B cell (primary cell): ENCODE measurements at regions not wholly inside any gene's neighbourhood (a gene's known extent, or its start where the extent isn't known, plus 50 kb on each side); places are given as distances from the start of the nearest gene placed in this dataset.

Experiments used
- ATAC-seq: fragments of 200-7000 bp; cut with Tn5 transposase; one replicate; pipeline ENCODE4 v1.10.0; 2021; ENCODE audit warnings: low read depth, mild to moderate bottlenecking, moderate number of reproducible peaks, moderate library complexity
- CTCF ChIA-PET: fragments of 350-600 bp; sonication (Branson Sonifier 250); formaldehyde crosslinking; loops from one replicate; lab custom pipeline; 2021; ENCODE audit warnings: antibody characterized with exemption, inconsistent platforms; lab: Charles Lee
- POLR2A ChIA-PET: fragments of 350-600 bp; sonication (Branson Sonifier 250); formaldehyde crosslinking; loops from one replicate; lab custom pipeline; 2021; ENCODE audit warnings: antibody characterized with exemption; lab: Charles Lee
- DNase-seq: peaks from one replicate; pipeline ENCODE4 v3.0.0; 2013
- H2AFZ ChIP-seq: 2 replicates; pipeline ENCODE4 v1.6.1; 2012; ENCODE audit warnings: mild to moderate bottlenecking, low read depth, low read length; ENCODE audit not compliant: insufficient read depth, poor library complexity, severe bottlenecking
- H3K27ac ChIP-seq, 2 donors: 1 replicate in 1 of 2; 2 replicates in 1 of 2; pipeline ENCODE4 v1.5.1; 2012 to 2013; ENCODE audit warnings: low read length in 2 of 2, mild to moderate bottlenecking in 2 of 2, moderate library complexity in 1 of 2
- H3K27me3 ChIP-seq, 4 experiments: fragments of 200-600 bp in 1 of 4; sonication (generic) in 1 of 4; replicated peaks in 1 of 4; 1 replicate in 2 of 4; 2 replicates in 2 of 4; pipeline versions ENCODE4 v1.6.1 to v1.7.0; 2013 to 2016; ENCODE audit warnings: low read length in 3 of 4, mild to moderate bottlenecking in 2 of 4, mixed read lengths in 1 of 4, moderate library complexity in 1 of 4; ENCODE audit not compliant: insufficient read depth in 4 of 4, control insufficient read depth in 3 of 4; ENCODE audit errors: control extremely low read depth in 1 of 4
- H3K36me3 ChIP-seq, 2 experiments: replicated peaks in 1 of 2; 1 replicate in 1 of 2; 2 replicates in 1 of 2; pipeline versions ENCODE4 v1.6.1 to v1.7.1; 2013; ENCODE audit warnings: low read length in 1 of 2; ENCODE audit not compliant: insufficient read depth in 2 of 2, control insufficient read depth in 1 of 2; ENCODE audit errors: control extremely low read depth in 1 of 2, extremely low read depth in 1 of 2
- H3K4me1 ChIP-seq, 2 donors: fragments of 200-600 bp in 1 of 2; sonication (generic) in 1 of 2; 1 replicate in 1 of 2; 2 replicates in 1 of 2; pipeline versions ENCODE4 v1.5.1 to v1.6.1; 2013 to 2017; ENCODE audit warnings: low read length in 2 of 2; ENCODE audit not compliant: control insufficient read depth in 2 of 2, insufficient read depth in 2 of 2
- H3K4me2 ChIP-seq: replicated peaks from 2 replicates; pipeline ENCODE3; 2012; ENCODE audit warnings: mild to moderate bottlenecking, low read depth, low read length; ENCODE audit not compliant: poor library complexity, severe bottlenecking
- H3K4me3 ChIP-seq, 5 experiments: fragments of 200-600 bp in 1 of 5; sonication (generic) in 1 of 5; 1 replicate in 3 of 5; 2 replicates in 2 of 5; pipeline versions ENCODE4 v1.5.1 to v1.7.0; 2011 to 2016; ENCODE audit warnings: low read length in 4 of 5, mild to moderate bottlenecking in 4 of 5, low read depth in 2 of 5, control low read depth in 1 of 5, moderate library complexity in 1 of 5; ENCODE audit not compliant: insufficient read depth in 1 of 5; ENCODE audit errors: control extremely low read depth in 1 of 5, extremely low read depth in 1 of 5
- H3K79me2 ChIP-seq: fragments of 200-600 bp; sonication (generic); one replicate; pipeline ENCODE4 v1.6.0; 2016; ENCODE audit warnings: low read length; ENCODE audit not compliant: control insufficient read depth, insufficient read depth
- H3K9ac ChIP-seq: fragments of 200-600 bp; sonication (generic); 2 replicates; pipeline ENCODE4 v1.6.1; 2017; ENCODE audit warnings: mild to moderate bottlenecking, low read length, moderate library complexity
- H3K9me3 ChIP-seq, 3 donors: one replicate each; pipeline versions ENCODE4 v1.6.1 to v1.7.1; 2013; ENCODE audit warnings: low read length in 2 of 3; ENCODE audit not compliant: control insufficient read depth in 2 of 3, insufficient read depth in 1 of 3; ENCODE audit errors: control extremely low read depth in 1 of 3
- H4K20me1 ChIP-seq: 2 replicates; pipeline ENCODE4 v1.6.0; 2012; ENCODE audit warnings: mild to moderate bottlenecking, low read length; ENCODE audit not compliant: insufficient read depth, control insufficient read depth, poor library complexity, severe bottlenecking
- H3K27ac Mint-ChIP-seq: one replicate; pipeline ENCODE4 v1.8.0; 2021; ENCODE audit warnings: mixed read lengths
- H3K27me3 Mint-ChIP-seq: one replicate; pipeline ENCODE4 v1.8.0; 2021; ENCODE audit warnings: mixed read lengths
- H3K4me1 Mint-ChIP-seq: one replicate; pipeline ENCODE4 v1.8.0; 2021; ENCODE audit warnings: mixed read lengths
- H3K4me3 Mint-ChIP-seq: one replicate; pipeline ENCODE4 v1.8.0; 2021; ENCODE audit warnings: mixed read lengths
- H3K9me3 Mint-ChIP-seq: one replicate; pipeline ENCODE4 v1.8.0; 2022; ENCODE audit warnings: mixed read lengths; ENCODE audit not compliant: insufficient read depth
- EZH2 ChIP-seq: IDR thresholded peaks from 2 replicates; pipeline ENCODE4 v1.6.1; 2012; ENCODE audit warnings: borderline replicate concordance, low read depth, mild to moderate bottlenecking, moderate library complexity, low read length; ENCODE audit not compliant: insufficient read depth, poor library complexity, severe bottlenecking
- WGBS: methylation state at CpG from one replicate; pipeline ENCODE4 v1.1.5; 2013; ENCODE audit warnings: missing lambda C conversion rate; ENCODE audit not compliant: insufficient coverage; 5-methylcytosine and 5-hydroxymethylcytosine counted together
- intact Hi-C: fragments of 100-400 bp; cut with micrococcal nuclease; formaldehyde crosslinking; loops from one replicate; pipeline ENCODE4 v1.10.0; 2022
- TF ChIP-seq, protein P1 (sequence below): fragments of 200-600 bp; IDR thresholded peaks from one replicate; pipeline ENCODE4 v1.8.0; 2022; ENCODE audit warnings: antibody characterized with exemption, mild to moderate bottlenecking

DNA sequence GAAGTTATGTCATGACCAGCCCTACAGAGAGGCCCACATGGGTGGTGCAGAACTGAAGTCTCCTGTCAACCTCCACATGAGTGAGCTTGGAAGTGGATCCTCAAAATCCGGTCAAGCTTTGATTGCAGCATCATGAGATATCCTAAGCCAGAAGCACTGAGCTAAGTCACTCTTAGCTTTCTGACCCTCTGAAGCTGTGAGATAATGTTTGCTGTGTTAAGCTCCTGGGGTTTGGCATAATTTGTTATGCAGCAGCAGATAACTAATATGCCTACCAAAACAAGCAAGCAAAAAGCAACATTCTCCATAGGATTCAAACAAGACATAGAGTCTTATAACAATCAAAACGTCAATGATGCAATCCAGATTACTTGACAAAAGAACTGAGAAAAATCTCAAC is 87.6 kb upstream of the GRIN2B start:
- H3K4me3 Mint-ChIP-seq: no peak overlapping the region
- peaks cover 13% of the 10 kb centered on the region for H3K27me3 Mint-ChIP-seq
- TF ChIP-seq, protein P1, sequence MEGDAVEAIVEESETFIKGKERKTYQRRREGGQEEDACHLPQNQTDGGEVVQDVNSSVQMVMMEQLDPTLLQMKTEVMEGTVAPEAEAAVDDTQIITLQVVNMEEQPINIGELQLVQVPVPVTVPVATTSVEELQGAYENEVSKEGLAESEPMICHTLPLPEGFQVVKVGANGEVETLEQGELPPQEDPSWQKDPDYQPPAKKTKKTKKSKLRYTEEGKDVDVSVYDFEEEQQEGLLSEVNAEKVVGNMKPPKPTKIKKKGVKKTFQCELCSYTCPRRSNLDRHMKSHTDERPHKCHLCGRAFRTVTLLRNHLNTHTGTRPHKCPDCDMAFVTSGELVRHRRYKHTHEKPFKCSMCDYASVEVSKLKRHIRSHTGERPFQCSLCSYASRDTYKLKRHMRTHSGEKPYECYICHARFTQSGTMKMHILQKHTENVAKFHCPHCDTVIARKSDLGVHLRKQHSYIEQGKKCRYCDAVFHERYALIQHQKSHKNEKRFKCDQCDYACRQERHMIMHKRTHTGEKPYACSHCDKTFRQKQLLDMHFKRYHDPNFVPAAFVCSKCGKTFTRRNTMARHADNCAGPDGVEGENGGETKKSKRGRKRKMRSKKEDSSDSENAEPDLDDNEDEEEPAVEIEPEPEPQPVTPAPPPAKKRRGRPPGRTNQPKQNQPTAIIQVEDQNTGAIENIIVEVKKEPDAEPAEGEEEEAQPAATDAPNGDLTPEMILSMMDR: no peak
- TF ChIP-seq EZH2: no peak
- Histone ChIP-seq H4K20me1 (no peaks in the 10 kb centered on the region), H3K9ac (no peak overlapping the region), H3K27me3 (peaks cover 0 to 12% (median 2%) of the 10 kb centered on the region in 4 experiments), H3K36me3 (no peaks in the 10 kb centered on the region), H3K4me2 (no peak overlapping the region), H2AFZ (no peak overlapping the region), H3K27ac (no peak overlapping the region), H3K4me3 (no peak overlapping the region), H3K79me2 (no peaks in the 10 kb centered on the region), H3K9me3 (no peaks in the 10 kb centered on the region), H3K4me1 (no peaks in the 10 kb centered on the region)
- POLR2A ChIA-PET: no interaction called here
- no peaks in the 10 kb centered on the region for H3K9me3 Mint-ChIP-seq
- DNase-seq (no peak), ATAC-seq (no peak)
- CTCF ChIA-PET: no interaction called here
- H3K27ac Mint-ChIP-seq: no peak overlapping the region
- 80% methylated on average over 1 of the region's 2 CpGs for WGBS
- intact Hi-C loops: no loop called here
- H3K4me1 Mint-ChIP-seq: peaks cover 4% of the 10 kb centered on the region

DNA sequence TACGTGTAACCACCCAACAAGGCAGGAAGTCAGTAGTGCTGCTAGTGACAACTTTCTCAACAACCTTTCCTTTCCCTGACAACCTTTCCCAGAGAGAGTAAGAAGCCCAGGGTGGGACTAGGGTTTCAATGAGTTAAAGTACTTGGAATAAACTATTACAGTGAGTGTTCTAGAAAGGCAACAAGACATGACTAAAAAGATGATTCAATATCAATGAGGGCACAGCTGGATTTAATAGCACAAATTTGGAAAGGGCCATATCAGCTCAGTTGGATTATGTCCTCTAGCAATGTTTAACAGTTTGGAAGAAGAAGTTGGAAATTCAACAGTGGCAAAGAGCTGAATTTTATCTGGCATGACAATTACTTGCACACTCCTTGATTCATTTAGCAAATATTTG is 90.4 kb upstream of the GRIN2B start:
- no peak for ATAC-seq

More for the DNA sequence above, 90.4 kb upstream of the GRIN2B start:
- peaks cover 13% of the 10 kb centered on the region for H3K27me3 Mint-ChIP-seq
- Histone ChIP-seq H3K27me3 (peaks cover 0 to 16% (median 2%) of the 10 kb centered on the region in 4 experiments), H3K27ac (no peak overlapping the region), H3K36me3 (no peaks in the 10 kb centered on the region), H3K4me1 (no peaks in the 10 kb centered on the region), H4K20me1 (no peaks in the 10 kb centered on the region), H3K9ac (no peak overlapping the region), H3K79me2 (no peaks in the 10 kb centered on the region), H3K9me3 (peaks cover 0 to 5% (median under 1%) of the 10 kb centered on the region in 3 donors), H3K4me3 (no peak overlapping the region), H2AFZ (no peak overlapping the region), H3K4me2 (no peak overlapping the region)
- POLR2A ChIA-PET: no interaction called here
- DNase-seq: no peak
- H3K27ac Mint-ChIP-seq: no peak overlapping the region
- intact Hi-C loops: no loop called here
- WGBS: no CpG with 5 or more reads among the region's 1 CpG
- H3K9me3 Mint-ChIP-seq: peaks cover 1% of the 10 kb centered on the region
- TF ChIP-seq, protein P1: no peak
- TF ChIP-seq EZH2: no peak
- no peak overlapping the region for H3K4me3 Mint-ChIP-seq
- no peaks in the 10 kb centered on the region for H3K4me1 Mint-ChIP-seq
- CTCF ChIA-PET: no interaction called here
